SK-N-SH treated with all-trans-retinoic acid at 6 μM for 48 hours (cell line): ENCODE measurements at regions not wholly inside any gene's neighbourhood (a gene's known extent, or its start where the extent isn't known, plus 50 kb on each side); places are given as distances from the start of the nearest gene placed in this dataset.

ENCODE experiments used
- ARNTL ChIP-seq: fragments of 450-650 bp; formaldehyde crosslinking; IDR thresholded peaks from 2 replicates; pipeline ENCODE4 v1.5.0; 2020; ENCODE audit warnings: low read depth, mild to moderate bottlenecking, moderate library complexity, borderline replicate concordance
- CSDC2 ChIP-seq: fragments of 250-450 bp; sonication (Bioruptor Pico); IDR thresholded peaks from 2 replicates; pipeline ENCODE4 v1.5.0; 2020; ENCODE audit warnings: mild to moderate bottlenecking, moderate library complexity
- CSRNP3 ChIP-seq: fragments of 250-450 bp; sonication (Bioruptor Pico); IDR thresholded peaks from 2 replicates; pipeline ENCODE4 v1.5.1; 2021; ENCODE audit warnings: mild to moderate bottlenecking, moderate library complexity
- GLIS3 ChIP-seq: fragments of 250-450 bp; sonication (Bioruptor Pico); IDR thresholded peaks from 2 replicates; pipeline ENCODE4 v1.5.0; 2020; ENCODE audit warnings: mild to moderate bottlenecking, moderate library complexity
- ISL1 ChIP-seq: fragments of 250-450 bp; sonication (Bioruptor Pico); IDR thresholded peaks from 2 replicates; pipeline ENCODE4 v2.1.2; 2022; ENCODE audit warnings: mild to moderate bottlenecking, moderate library complexity
- PATZ1 ChIP-seq: fragments of 250-450 bp; sonication (Bioruptor Pico); IDR thresholded peaks from 2 replicates; pipeline ENCODE4 v1.8.0; 2020; ENCODE audit warnings: mild to moderate bottlenecking, moderate library complexity, borderline replicate concordance
- POU6F1 ChIP-seq: fragments of 250-450 bp; sonication (Bioruptor Pico); IDR thresholded peaks from 2 replicates; pipeline ENCODE4 v1.8.0; 2021; ENCODE audit warnings: low read depth, mild to moderate bottlenecking, moderate library complexity, borderline replicate concordance
- RARB ChIP-seq: fragments of 250-450 bp; sonication (Bioruptor Pico); IDR thresholded peaks from 2 replicates; pipeline ENCODE4 v1.8.0; 2021; ENCODE audit warnings: mild to moderate bottlenecking, moderate library complexity
- TCF4 ChIP-seq: fragments of 250-450 bp; sonication (Bioruptor Pico); IDR thresholded peaks from 2 replicates; pipeline ENCODE4 v1.8.0; 2021; ENCODE audit warnings: mild to moderate bottlenecking, moderate library complexity, borderline replicate concordance
- ZC3H10 ChIP-seq: fragments of 250-450 bp; sonication (Bioruptor Pico); IDR thresholded peaks from 2 replicates; pipeline ENCODE4 v1.5.1; 2021; ENCODE audit warnings: mild to moderate bottlenecking, moderate library complexity
- ZFP30 ChIP-seq: fragments of 450-650 bp; formaldehyde crosslinking; IDR thresholded peaks from 2 replicates; pipeline ENCODE4 v1.5.0; 2022; ENCODE audit warnings: mild to moderate bottlenecking, moderate library complexity
- ZNF70 ChIP-seq: fragments of 450-650 bp; formaldehyde crosslinking; IDR thresholded peaks from 2 replicates; pipeline ENCODE4 v1.5.0; 2020; ENCODE audit warnings: mild to moderate bottlenecking, moderate library complexity
- ZNF8 ChIP-seq: fragments of 450-650 bp; formaldehyde crosslinking; IDR thresholded peaks from 2 replicates; pipeline ENCODE4 v1.5.0; 2020; ENCODE audit warnings: mild to moderate bottlenecking, moderate library complexity

- TF ChIP-seq ZNF8 (CRISPR knock-in tag) (no peak), PATZ1 (CRISPR knock-in tag) (no peak), GLIS3 (CRISPR knock-in tag) (no peak), ARNTL (no peak), ISL1 (CRISPR knock-in tag) (no peak), POU6F1 (CRISPR knock-in tag) (no peak), CSDC2 (no peak), TCF4 (CRISPR knock-in tag) (no peak), ZFP30 (CRISPR knock-in tag) (no peak), ZNF70 (CRISPR knock-in tag) (no peak), ZC3H10 (CRISPR knock-in tag) (no peak), RARB (CRISPR knock-in tag) (no peak), CSRNP3 (no peak)
Measured at GRCh38 chr12:42884116-42884515, 294.6 kb upstream of the PRICKLE1 start.
